Hepatocyte (in vitro differentiated cells): ENCODE measurements at regions not wholly inside any gene's neighbourhood (a gene's known extent, or its start where the extent isn't known, plus 50 kb on each side); places are given as distances from the start of the nearest gene placed in this dataset.

ENCODE experiments used
- CTCF ChIP-seq: fragments of 200-600 bp; sonication (generic); IDR thresholded peaks from 2 replicates; pipeline ENCODE4 v1.5.1; 2016; ENCODE audit warnings: antibody characterized with exemption, mild to moderate bottlenecking; ENCODE audit not compliant: poor library complexity
- EZH2 ChIP-seq: fragments of 200-600 bp; sonication (generic); IDR thresholded peaks from 2 replicates; pipeline ENCODE4 v1.6.1; 2016; ENCODE audit warnings: antibody characterized with exemption, mild to moderate bottlenecking, borderline replicate concordance
- EZH2phosphoT487 ChIP-seq: fragments of 200-600 bp; sonication (generic); IDR thresholded peaks from one replicate; pipeline ENCODE4 v1.6.1; 2018; ENCODE audit warnings: antibody characterized with exemption, mild to moderate bottlenecking, low read depth, moderate library complexity; ENCODE audit not compliant: unreplicated experiment, severe bottlenecking

GRCh38 chr14:29339494-29340172 is 573.0 kb downstream of the FOXG1 start:
- no peak for TF ChIP-seq CTCF
- no peak for TF ChIP-seq EZH2
- TF ChIP-seq EZH2phosphoT487, result no peak
